ENCODE measurements at regions not wholly inside any gene's neighbourhood (a gene's known extent, or its start where the extent isn't known, plus 50 kb on each side); places are given as distances from the start of the nearest gene placed in this dataset.

DNA sequence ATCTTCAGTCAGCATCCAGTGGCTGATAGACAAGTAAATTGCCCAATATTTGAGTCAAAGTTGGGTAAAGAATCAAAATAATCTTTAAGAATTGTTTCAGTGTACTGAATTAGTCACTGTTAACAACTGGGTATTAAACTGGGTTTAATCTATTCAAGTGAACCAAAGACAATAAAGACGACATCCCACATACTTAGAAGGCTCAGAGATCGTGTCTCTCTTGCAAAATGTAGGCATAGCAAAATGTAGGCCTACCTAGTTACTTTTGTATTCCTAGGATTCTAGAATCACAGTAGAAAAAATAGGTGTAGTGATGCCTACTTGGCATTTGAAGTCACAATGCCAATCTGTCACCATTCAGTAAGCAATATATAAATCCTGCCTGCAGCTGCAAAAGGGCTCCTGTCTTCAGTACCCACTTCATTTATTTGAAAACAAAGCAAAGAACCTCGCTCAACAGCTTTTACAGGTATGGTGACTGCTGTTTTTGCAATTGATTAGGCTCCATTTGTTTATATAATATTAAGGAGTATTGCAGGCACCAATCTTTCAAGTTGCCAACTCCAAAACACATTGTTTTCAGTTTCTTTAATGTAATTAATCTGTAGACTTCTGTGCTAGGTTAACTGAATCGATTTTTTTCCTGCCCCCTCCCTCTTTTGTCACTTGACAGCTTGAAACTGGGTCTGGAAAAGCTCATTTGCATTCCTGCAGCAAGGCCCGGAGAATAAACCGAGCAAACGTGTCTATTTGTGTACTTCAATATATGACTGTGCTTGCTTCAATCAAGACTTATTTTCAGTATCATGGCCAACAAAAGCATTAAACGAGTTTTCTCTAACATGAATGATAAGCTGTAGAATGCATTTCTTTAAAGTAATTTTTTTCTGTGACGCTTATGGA, 1074.9 kb downstream of the TDRD15 start:
- Histone ChIP-seq H3K4me1 (ENCODE audit: control insufficient read depth, extremely low read depth, insufficient read depth, low read length) (no peaks in the 10 kb centered on the region), H3K36me3 (ENCODE audit: control insufficient read depth, insufficient read depth, low read length) (no peaks in the 10 kb centered on the region), H3K27me3 (ENCODE audit: control insufficient read depth, insufficient read depth, low read length) (no peaks in the 10 kb centered on the region), H3K9ac (ENCODE audit: insufficient read depth, low read length) (no peak overlapping the region), H3K4me2 (ENCODE audit: extremely low read depth, insufficient read depth, low read length) (no peak overlapping the region), H3K27ac (ENCODE audit: insufficient read depth, low read length) (no peak overlapping the region), H3K4me3 (replicated peaks in 1 of 4; ENCODE audit: control extremely low read depth in 1 of 4, insufficient read depth in 1 of 4, low read depth in 3 of 4, low read length in 4 of 4) (no peak overlapping the region), H3K9me3 (ENCODE audit: control insufficient read depth, insufficient read depth, low read depth, low read length) (no peaks in the 10 kb centered on the region), H4K20me1 (ENCODE audit: control insufficient read depth, extremely low read depth, insufficient read depth, low read length) (no peaks in the 10 kb centered on the region), H3K79me2 (ENCODE audit: control insufficient read depth, insufficient read depth, low read length) (no peaks in the 10 kb centered on the region), H2AFZ (ENCODE audit: low read length) (no peak overlapping the region)
- DNase-seq (ENCODE audit: low read depth in 2 of 2), result no peak
- TF ChIP-seq, protein P1, sequence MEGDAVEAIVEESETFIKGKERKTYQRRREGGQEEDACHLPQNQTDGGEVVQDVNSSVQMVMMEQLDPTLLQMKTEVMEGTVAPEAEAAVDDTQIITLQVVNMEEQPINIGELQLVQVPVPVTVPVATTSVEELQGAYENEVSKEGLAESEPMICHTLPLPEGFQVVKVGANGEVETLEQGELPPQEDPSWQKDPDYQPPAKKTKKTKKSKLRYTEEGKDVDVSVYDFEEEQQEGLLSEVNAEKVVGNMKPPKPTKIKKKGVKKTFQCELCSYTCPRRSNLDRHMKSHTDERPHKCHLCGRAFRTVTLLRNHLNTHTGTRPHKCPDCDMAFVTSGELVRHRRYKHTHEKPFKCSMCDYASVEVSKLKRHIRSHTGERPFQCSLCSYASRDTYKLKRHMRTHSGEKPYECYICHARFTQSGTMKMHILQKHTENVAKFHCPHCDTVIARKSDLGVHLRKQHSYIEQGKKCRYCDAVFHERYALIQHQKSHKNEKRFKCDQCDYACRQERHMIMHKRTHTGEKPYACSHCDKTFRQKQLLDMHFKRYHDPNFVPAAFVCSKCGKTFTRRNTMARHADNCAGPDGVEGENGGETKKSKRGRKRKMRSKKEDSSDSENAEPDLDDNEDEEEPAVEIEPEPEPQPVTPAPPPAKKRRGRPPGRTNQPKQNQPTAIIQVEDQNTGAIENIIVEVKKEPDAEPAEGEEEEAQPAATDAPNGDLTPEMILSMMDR (conservative IDR thresholded peaks at IDR 0.05 in 1 of 2, IDR thresholded peaks at IDR 0.05 in 1 of 2; ENCODE audit: low read depth in 1 of 2, low read length in 2 of 2), result no peak

DNA sequence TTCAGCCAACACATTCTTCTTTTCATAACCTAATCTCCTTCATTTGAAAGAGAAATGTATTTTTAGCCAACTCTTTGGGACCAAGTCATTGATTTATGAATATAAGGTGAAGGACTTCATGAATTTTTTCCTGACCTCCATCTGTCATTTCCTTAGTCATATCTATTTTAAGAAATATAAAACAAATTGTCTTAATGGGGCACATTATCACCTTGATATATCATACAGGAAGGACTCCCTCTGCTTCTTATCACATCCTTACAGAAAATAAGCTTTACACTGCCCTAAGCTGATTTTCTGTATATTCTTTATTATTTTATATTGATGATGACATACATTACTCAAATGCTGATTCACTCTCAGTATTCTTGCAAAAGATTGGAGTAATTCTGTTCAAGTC, 1076.2 kb downstream of the TDRD15 start:
- no peak for TF ChIP-seq EZH2 (IDR thresholded peaks at IDR 0.05; ENCODE audit: low read length, missing control alignments)
- TF ChIP-seq, protein P1 (conservative IDR thresholded peaks at IDR 0.05 in 1 of 2, IDR thresholded peaks at IDR 0.05 in 1 of 2; ENCODE audit: low read depth in 1 of 2, low read length in 2 of 2), result no peak
- no peak overlapping the region for H3K4me3 ChIP-seq (replicated peaks in 1 of 4; ENCODE audit: control extremely low read depth in 1 of 4, insufficient read depth in 1 of 4, low read depth in 3 of 4, low read length in 4 of 4)
- H3K4me1 ChIP-seq (ENCODE audit: control insufficient read depth, extremely low read depth, insufficient read depth, low read length), result no peaks in the 10 kb centered on the region
- no peak overlapping the region for H3K9ac ChIP-seq (ENCODE audit: insufficient read depth, low read length)
- no peak overlapping the region for H3K4me2 ChIP-seq (ENCODE audit: extremely low read depth, insufficient read depth, low read length)
- H3K9me3 ChIP-seq (ENCODE audit: control insufficient read depth, insufficient read depth, low read depth, low read length), result no peaks in the 10 kb centered on the region
- H3K36me3 ChIP-seq (ENCODE audit: control insufficient read depth, insufficient read depth, low read length), result no peaks in the 10 kb centered on the region
- DNase-seq (ENCODE audit: low read depth in 2 of 2), result no peak
- no peaks in the 10 kb centered on the region for H3K79me2 ChIP-seq (ENCODE audit: control insufficient read depth, insufficient read depth, low read length)
- no peak overlapping the region for H2AFZ ChIP-seq (ENCODE audit: low read length)
- H3K27ac ChIP-seq (ENCODE audit: insufficient read depth, low read length), result no peak overlapping the region
- no peaks in the 10 kb centered on the region for H4K20me1 ChIP-seq (ENCODE audit: control insufficient read depth, extremely low read depth, insufficient read depth, low read length)
- no peaks in the 10 kb centered on the region for H3K27me3 ChIP-seq (ENCODE audit: control insufficient read depth, insufficient read depth, low read length)

DNA sequence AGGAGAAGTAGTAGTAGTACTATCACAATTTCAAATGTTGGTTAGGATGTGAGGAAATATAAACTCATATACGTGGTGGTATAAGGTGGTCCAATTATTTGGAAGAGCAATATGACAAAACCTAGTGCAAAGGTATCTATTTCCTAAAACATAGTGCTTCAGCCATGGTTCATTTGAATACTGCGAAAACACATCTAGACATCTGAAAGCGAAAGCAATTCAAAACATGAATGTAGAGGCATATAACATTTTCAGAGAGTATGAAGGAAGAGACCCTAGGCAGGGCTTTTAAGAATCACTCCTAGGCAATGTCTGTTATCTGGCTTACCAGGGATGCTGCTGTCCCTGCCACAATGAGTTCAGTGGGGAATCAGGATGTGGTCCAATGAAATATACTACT, 1085.8 kb downstream of the TDRD15 start:
- H3K4me2 ChIP-seq (ENCODE audit: extremely low read depth, insufficient read depth, low read length), result no peak overlapping the region
- no peak overlapping the region for H3K27ac ChIP-seq (ENCODE audit: insufficient read depth, low read length)
- no peaks in the 10 kb centered on the region for H3K4me1 ChIP-seq (ENCODE audit: control insufficient read depth, extremely low read depth, insufficient read depth, low read length)
- no peaks in the 10 kb centered on the region for H3K36me3 ChIP-seq (ENCODE audit: control insufficient read depth, insufficient read depth, low read length)
- no peaks in the 10 kb centered on the region for H3K79me2 ChIP-seq (ENCODE audit: control insufficient read depth, insufficient read depth, low read length)
- DNase-seq (ENCODE audit: low read depth in 2 of 2), result no peak
- TF ChIP-seq EZH2 (IDR thresholded peaks at IDR 0.05; ENCODE audit: low read length, missing control alignments), result no peak
- TF ChIP-seq, protein P1 (conservative IDR thresholded peaks at IDR 0.05 in 1 of 2, IDR thresholded peaks at IDR 0.05 in 1 of 2; ENCODE audit: low read depth in 1 of 2, low read length in 2 of 2), result no peak
- H3K9ac ChIP-seq (ENCODE audit: insufficient read depth, low read length), result no peak overlapping the region
- H3K27me3 ChIP-seq (ENCODE audit: control insufficient read depth, insufficient read depth, low read length), result no peaks in the 10 kb centered on the region
- H4K20me1 ChIP-seq (ENCODE audit: control insufficient read depth, extremely low read depth, insufficient read depth, low read length), result no peaks in the 10 kb centered on the region
- no peak overlapping the region for H2AFZ ChIP-seq (ENCODE audit: low read length)
- no peak overlapping the region for H3K4me3 ChIP-seq (replicated peaks in 1 of 4; ENCODE audit: control extremely low read depth in 1 of 4, insufficient read depth in 1 of 4, low read depth in 3 of 4, low read length in 4 of 4)
- no peaks in the 10 kb centered on the region for H3K9me3 ChIP-seq (ENCODE audit: control insufficient read depth, insufficient read depth, low read depth, low read length)
